ENCODE measurements at regions not wholly inside any gene's neighbourhood (a gene's known extent, or its start where the extent isn't known, plus 50 kb on each side); places are given as distances from the start of the nearest gene placed in this dataset.
A peak's percentile ranks its signal among the peaks of the same experiment; 100 is the strongest.

- no peak for TF ChIP-seq CTCF (IDR thresholded peaks at IDR 0.05; ENCODE audit: unreplicated experiment)
- peaks cover 47% of the 10 kb centered on the region for H3K4me1 Mint-ChIP-seq (ENCODE audit: low read depth, unreplicated experiment)
- no peaks in the 10 kb centered on the region for H3K9me3 Mint-ChIP-seq (ENCODE audit: low read depth, unreplicated experiment)
- BruUV-seq (replicated peaks): no TSS peak
- DNase-seq: no peak
- CTCF ChIA-PET: no interaction called here
- no peaks in the 10 kb centered on the region for H3K27me3 Mint-ChIP-seq (ENCODE audit: unreplicated experiment)
- intact Hi-C loops (cut with micrococcal nuclease; ENCODE audit: unreplicated experiment): loop anchor here (5.0 kb wide), 1 partner anchor 213 kb away; no protein-coding TSS in a partner anchor
- peaks cover 5% of the 10 kb centered on the region for H3K36me3 Mint-ChIP-seq (ENCODE audit: insufficient read depth, unreplicated experiment)
- H3K27ac Mint-ChIP-seq (ENCODE audit: unreplicated experiment): no peak overlapping the region
- H3K4me3 Mint-ChIP-seq (ENCODE audit: low read depth, unreplicated experiment): no peak overlapping the region
Observed at GRCh38 chr15:96049766-96050165, 280.7 kb upstream of the NR2F2 start.

GRCh38 chr15:96051598-96051997 is 278.9 kb upstream of the NR2F2 start:
- no peak overlapping the region for H3K27ac Mint-ChIP-seq (ENCODE audit: unreplicated experiment)
- H3K4me3 Mint-ChIP-seq (ENCODE audit: low read depth, unreplicated experiment): no peak overlapping the region
- peaks cover 41% of the 10 kb centered on the region for H3K4me1 Mint-ChIP-seq (ENCODE audit: low read depth, unreplicated experiment)
- TF ChIP-seq CTCF (IDR thresholded peaks at IDR 0.05; ENCODE audit: unreplicated experiment): no peak
- BruUV-seq (replicated peaks): no TSS peak
- CTCF ChIA-PET: interaction anchor here (0.6 to 1.1 kb wide), 2 partner anchors 11 to 201 kb away, joined by 3 to 4 read pairs; no protein-coding TSS in a partner anchor
- intact Hi-C loops (cut with micrococcal nuclease; ENCODE audit: unreplicated experiment): loop anchor here (5.0 kb wide), 1 partner anchor 211 kb away; no protein-coding TSS in a partner anchor
- H3K36me3 Mint-ChIP-seq (ENCODE audit: insufficient read depth, unreplicated experiment): no peaks in the 10 kb centered on the region
- H3K27me3 Mint-ChIP-seq (ENCODE audit: unreplicated experiment): no peaks in the 10 kb centered on the region
- no peak for DNase-seq
- no peaks in the 10 kb centered on the region for H3K9me3 Mint-ChIP-seq (ENCODE audit: low read depth, unreplicated experiment)

- TF ChIP-seq CTCF (IDR thresholded peaks at IDR 0.05; ENCODE audit: unreplicated experiment): no peak
- DNase-seq: peak; percentile 26
- Mint-ChIP-seq H3K27me3 (ENCODE audit: unreplicated experiment) (no peaks in the 10 kb centered on the region), H3K27ac (ENCODE audit: unreplicated experiment) (peak overlapping the region; percentile 30), H3K4me3 (ENCODE audit: low read depth, unreplicated experiment) (peak overlapping the region; percentile 67), H3K4me1 (ENCODE audit: low read depth, unreplicated experiment) (peaks cover 35% of the 10 kb centered on the region), H3K36me3 (ENCODE audit: insufficient read depth, unreplicated experiment) (no peaks in the 10 kb centered on the region), H3K9me3 (ENCODE audit: low read depth, unreplicated experiment) (no peaks in the 10 kb centered on the region)
- BruUV-seq (replicated peaks): no TSS peak
- intact Hi-C loops (cut with micrococcal nuclease; ENCODE audit: unreplicated experiment): loop anchor here (2.0 to 5.0 kb wide), 3 partner anchors 119 to 281 kb away; no protein-coding TSS in a partner anchor
- CTCF ChIA-PET: interaction anchor here (0.6 to 1.7 kb wide), 4 partner anchors 10 to 275 kb away, joined by 3 to 5 read pairs (median 4); no protein-coding TSS in a partner anchor
Observed at GRCh38 chr15:96052154-96052553, 278.3 kb upstream of the NR2F2 start.

- no peaks in the 10 kb centered on the region for H3K36me3 Mint-ChIP-seq (ENCODE audit: insufficient read depth, unreplicated experiment)
- CTCF ChIA-PET: interaction anchor here (0.7 to 1.7 kb wide), 4 partner anchors 10 to 274 kb away, joined by 3 to 5 read pairs (median 3); no protein-coding TSS in a partner anchor
- TF ChIP-seq CTCF (IDR thresholded peaks at IDR 0.05; ENCODE audit: unreplicated experiment): no peak
- BruUV-seq (replicated peaks): no TSS peak
- peaks cover 31% of the 10 kb centered on the region for H3K4me1 Mint-ChIP-seq (ENCODE audit: low read depth, unreplicated experiment)
- DNase-seq: peak; percentile 17
- H3K9me3 Mint-ChIP-seq (ENCODE audit: low read depth, unreplicated experiment): no peaks in the 10 kb centered on the region
- H3K27me3 Mint-ChIP-seq (ENCODE audit: unreplicated experiment): no peaks in the 10 kb centered on the region
- intact Hi-C loops (cut with micrococcal nuclease; ENCODE audit: unreplicated experiment): loop anchor here (1.0 to 5.0 kb wide), 4 partner anchors 118 to 282 kb away; no protein-coding TSS in a partner anchor
- peak overlapping the region; percentile 93 for H3K27ac Mint-ChIP-seq (ENCODE audit: unreplicated experiment)
- H3K4me3 Mint-ChIP-seq (ENCODE audit: low read depth, unreplicated experiment): peak overlapping the region; percentile 67
Observed at GRCh38 chr15:96052572-96053030, 277.9 kb upstream of the NR2F2 start.

Data from Calu3 (cell line).